Activated naive CD4-positive, alpha-beta T cell treated with Interleukin-2 at 50 U/mL for 16 hours (primary cell): ENCODE measurements at regions not wholly inside any gene's neighbourhood (a gene's known extent, or its start where the extent isn't known, plus 50 kb on each side); places are given as distances from the start of the nearest gene placed in this dataset.

ENCODE experiments used
- DNase-seq: peaks from one replicate; pipeline ENCODE4 v3.0.0-alpha.2; 2020

DNA sequence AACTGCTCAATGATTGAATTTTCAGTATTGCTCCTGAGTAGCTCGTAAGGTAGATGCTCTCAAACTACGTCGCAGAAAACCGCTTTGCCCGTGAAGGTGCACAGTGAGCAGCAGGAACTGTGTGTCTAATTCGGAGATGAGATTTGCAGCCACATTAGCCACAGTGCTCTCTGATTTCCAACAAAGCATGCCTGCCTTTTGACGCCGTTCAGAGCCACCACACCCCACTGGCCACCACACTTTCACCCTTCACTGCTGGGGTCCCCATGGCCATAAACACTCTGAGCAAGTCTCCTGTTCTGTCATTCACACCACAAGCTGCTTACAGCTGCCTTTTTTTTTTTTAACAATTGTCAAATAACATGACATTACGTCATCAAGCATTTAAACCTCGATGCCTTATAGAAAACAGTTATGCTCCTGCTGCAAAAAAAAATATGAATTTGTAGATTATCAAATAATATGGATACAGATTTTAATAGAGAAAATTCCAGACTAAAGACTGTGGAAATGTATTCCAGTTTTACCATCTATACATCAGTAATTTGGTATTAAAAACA, 578.8 kb upstream of the PFKP start:
- no peak for DNase-seq

DNA sequence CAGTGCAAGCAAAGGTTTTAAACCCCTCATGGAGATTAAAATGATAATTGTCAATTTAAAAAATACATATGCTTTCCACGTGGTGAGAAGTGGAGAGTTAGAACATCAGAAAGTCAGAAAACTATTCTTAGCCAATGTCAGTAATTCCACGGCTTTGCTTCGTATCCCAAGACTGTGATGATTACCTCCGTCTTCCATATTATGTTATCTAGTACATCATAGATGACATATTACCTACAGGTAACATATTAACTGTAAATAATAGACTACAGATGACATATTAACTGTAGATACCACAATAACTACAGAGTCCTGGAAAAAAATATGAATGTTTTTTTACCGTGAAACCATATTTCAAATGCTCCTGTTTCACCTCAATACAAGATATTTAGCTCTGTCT, 579.4 kb upstream of the PFKP start:
- DNase-seq: no peak

DNA sequence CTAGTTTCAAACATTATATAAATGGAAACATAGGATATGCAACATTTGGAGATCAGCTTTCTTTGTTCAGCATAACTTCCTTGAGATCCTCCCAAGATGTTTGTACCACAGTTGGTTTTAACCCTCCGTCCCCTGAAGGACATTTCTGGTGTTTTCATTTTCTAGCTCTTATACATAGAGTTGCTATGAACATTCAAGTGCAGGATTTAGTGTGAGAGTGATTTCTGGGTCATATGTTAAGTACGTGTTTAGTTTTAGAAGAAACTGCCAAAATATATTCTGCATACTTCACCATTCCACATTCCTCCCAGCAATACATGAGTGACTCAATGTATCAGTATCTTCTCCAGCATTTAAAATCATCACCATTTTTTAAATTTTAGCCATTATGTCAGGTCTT, 588.7 kb upstream of the PFKP start:
- DNase-seq: no peak

DNA sequence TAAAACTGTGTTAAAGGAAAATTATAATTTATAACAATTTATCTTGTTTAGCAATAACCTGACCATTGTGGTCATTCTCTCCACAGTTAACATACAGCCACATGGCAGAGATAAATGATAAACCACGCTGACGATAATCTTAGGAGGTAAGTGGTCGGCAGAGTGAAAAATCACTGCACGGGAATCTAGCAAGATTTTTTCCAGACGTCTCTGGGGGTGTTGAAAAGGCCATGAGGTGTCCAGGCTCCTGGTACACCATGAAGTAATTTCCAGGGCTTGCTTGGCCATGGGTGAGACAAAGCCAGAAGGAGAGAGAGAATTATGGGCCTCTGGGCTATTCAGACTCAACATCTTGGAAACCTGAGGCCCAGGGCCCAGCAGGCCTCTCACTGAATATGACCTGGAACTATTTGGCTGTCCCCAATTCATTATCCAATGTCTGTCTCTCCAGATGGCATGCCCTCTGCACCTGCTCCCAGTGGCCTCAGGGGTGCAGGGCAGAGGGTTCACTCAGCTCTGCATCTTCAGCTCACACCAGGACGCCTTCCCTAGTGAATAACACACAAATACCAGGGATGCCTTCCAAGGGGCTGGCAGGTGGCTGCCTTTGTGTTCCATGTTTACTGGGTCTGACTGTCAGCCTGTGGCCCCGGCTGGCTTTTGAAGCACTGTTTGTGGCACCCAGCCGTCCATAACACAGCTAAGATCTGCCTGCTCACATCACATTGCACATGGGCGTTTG, 590.4 kb upstream of the PFKP start:
- no peak for DNase-seq

DNA sequence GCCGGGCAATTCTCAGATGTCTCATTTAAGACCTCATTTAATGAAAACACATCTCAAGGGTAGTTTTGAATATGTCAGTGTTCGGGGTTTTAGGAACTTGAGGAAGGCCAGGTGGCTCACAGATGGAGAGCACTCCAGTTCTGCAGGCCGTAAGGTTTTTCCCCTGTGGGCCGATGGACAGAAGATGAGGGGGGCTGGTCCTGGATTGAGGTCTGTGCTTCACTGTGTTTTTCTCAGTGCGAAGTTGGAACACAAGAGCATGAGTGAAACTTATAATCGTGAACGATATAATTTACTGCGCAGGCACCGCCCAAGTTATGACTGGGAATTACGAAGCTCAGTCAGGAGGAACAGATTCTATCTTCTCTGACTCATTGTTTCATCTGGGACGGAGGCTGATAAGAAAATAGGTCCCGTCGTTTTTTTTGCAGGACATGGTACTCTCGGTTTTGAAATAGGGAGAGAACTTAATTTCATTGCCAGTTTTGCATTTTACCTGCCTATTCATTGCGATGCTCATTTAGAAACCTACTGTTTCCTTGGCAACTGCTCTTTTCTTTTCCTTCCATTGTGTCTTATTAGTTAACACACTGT, 591.0 kb upstream of the PFKP start:
- DNase-seq: no peak

DNA sequence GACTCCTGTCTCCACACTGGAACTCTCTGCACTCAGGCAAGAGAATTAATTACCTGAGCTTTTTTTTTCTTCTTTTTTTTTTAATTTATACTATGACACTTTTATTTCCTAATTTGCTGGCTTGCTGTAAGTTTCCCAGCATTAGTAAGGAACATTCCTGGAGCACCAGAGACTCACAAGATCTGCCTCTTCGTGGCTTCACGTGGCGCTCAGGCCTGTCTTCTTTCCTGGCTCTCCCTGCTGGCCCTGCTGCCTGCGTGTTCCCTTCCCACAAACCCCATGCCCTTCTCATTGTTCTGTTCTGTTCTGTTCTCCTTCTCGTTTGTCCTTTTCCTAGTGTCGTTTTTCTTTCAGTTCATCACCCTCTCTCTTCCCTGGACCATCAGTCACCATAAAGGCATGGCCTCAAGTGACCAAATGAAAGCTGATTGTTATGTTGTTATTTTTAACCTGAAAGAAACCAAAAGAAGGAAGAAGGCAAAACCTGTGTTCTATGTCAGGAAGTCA, 591.6 kb upstream of the PFKP start:
- DNase-seq: no peak

DNA sequence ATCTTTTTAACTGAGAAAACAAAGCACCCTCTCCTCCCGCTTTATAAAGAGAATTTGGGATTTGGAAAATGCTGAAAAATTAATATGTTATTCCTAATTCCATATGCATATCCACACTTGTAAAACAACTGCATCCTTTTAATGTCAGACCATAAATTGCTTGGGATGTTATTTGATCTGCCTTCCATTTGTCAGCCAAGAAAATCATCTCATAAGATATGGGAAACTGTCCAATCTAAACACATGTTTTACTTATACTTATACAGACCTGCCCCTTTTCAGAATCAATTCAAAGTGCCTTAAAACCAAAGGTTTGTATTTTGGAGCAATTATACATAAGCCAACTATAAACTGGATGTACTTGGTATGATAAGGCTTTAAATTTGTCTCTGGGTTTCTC, 595.5 kb upstream of the PFKP start:
- no peak for DNase-seq

DNA sequence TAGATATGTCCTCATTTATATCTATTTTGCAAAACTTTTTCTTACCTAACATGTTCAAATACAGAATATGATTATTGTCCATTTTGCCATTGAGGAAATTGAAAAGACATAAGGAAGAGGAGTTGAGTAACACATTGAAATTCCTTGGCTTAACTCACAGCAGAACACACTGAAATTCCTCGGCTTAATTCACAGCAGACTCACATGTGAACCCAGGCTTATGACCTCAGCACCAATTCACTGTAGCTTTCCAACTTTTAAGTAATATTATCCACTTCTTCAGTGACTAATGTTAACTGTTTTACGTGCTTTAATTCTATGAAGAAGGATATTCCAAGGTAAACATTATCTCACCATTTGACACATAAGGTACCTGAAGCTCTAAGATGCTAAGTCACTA, 597.5 kb upstream of the PFKP start:
- DNase-seq: no peak

DNA sequence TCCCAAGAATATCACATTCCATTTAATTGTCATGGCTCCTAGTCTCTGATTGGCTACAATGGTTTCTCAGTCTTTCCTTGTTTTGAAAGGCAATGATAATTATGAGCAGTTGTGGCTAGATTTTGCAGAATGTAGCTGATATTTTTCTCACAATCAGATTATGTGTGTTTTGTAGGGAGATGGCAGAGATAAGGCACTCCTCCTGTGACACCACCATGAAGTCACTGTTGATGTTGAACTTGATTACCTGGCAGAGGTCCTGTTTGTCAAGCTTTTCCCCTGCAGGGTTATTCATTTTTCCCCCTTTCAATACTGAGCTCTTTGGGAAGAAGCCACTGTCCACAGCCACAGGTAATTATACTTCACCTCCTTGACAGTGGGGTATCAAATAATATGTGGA, 602.9 kb upstream of the PFKP start:
- DNase-seq: no peak

DNA sequence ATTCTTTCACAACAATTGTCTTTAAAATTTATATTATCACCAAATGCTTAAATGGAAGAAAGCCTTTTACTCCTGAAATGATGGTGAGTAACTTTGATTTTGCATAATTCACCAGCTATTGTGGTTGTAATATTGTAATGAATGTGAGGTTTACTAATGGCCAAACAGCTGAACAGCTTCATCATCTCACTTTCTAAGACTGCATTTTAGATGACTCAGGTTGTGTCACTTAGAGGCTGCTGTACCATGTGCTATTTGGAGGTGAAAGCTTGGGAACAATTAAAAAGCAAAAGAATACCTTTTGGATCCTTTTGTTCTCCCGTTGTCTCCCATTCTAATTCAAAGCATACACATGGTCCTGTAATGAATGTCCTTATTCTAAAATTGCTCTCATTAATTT, 604.0 kb upstream of the PFKP start:
- no peak for DNase-seq

DNA sequence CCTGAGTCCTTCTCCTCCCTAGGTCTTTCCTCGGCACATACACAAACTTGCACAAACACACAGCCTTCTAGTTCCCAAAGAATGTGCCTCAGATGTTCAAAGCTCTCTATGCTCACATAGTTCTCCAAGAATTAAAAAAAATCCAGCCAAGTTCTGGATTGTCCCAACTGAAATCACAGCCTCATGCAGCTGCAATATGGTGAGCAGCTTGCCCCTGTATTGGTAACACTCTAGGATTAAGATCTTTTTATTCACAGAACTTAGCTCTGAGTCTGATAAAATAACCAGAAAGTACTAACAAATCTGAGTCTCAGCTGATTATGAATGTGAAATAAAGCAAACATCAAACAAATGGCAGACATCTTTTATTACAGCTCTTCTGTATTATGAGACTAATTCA, 604.8 kb upstream of the PFKP start:
- no peak for DNase-seq

DNA sequence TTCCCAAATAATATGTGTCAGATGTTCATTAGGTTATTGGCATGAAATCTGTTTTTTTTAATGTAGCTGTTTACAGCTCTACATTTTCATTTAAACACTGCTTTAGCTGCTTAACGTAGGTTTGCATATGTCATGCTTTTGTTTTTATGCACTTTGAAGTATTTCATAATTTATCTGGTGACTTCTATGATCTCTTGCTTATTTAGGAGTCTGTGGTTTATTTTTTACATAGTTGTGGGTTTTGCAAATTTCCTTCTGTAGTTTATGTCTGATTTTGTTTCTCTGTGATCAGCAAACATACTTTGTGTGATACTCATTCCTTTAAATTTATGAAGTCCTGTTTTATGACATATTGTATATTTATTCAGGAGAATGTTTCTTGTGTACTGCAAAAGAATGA, 606.5 kb upstream of the PFKP start:
- no peak for DNase-seq

DNA sequence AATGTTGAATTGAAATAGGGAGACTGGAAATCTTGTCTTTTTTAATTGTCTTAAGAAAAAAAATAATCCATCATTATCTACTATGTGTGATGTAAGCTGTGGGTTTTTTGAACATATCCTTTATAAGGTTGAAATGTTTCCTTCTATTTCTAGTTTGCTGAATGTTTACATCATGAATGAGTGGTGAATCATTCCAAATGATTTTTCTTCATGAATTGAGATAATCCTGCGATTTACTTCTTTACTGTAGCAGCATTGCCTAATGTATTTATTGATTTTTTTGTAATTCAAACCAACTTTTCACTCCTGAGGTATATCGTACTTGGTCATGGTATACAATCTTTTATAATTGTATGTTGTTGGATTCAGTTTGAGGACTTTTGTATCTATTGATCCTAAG, 607.6 kb upstream of the PFKP start:
- no peak for DNase-seq

DNA sequence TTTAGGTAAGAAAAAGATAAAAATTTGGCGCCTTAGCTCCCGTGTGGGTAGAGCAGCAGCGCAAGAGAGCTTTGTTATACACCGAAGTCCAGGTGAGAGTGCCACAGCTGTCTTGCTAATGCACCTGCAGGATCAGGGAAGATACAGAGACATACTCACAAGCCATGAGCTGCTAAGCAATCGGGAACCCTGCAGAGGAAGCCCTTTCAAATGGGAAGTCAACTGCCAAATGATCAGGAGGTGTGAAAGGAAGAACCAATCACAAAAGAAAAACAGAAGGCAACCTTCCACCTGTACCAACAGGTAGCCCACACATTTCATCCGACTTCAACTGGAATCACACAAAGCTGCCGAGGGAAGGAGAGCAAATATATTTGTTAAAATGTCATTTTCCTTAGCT, 610.5 kb upstream of the PFKP start:
- DNase-seq: no peak

DNA sequence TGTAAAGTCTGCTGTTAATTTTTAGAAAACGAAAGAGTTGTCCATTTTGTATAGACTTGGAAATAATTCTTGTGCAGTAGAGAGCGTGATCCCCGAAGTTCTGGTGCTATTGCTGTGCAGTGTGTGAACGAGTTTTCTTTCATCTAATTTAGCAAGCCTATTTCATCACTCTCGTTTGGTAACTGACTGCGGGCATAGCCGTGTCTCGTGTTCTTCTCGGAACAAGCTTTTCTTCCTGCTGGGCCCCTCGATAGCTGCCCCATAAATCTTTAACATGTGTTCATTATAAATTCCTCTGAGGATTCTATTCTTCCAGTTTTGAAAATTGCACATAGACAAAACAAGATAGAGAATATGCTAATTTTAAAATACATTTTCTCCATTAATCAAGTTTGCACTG, 622.0 kb upstream of the PFKP start:
- DNase-seq: no peak

DNA sequence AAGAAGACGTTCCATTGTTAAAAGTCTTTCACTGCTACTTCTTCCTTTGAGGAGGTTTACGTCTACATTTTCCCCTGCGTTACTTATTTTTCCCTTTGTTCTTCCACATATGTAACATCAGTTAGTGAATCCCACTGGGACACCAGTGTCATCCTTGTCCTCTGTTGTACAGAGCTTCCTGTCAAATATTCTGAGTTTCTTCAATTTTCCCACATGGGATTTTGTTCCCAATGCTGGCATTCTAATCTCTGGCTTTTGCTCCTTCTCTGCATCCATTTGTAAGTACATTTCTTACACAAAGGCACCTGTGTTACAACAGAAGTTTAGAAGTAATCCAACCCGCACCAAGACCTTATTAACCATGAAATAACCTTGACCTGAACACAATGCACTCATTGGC, 627.4 kb upstream of the PFKP start:
- no peak for DNase-seq

DNA sequence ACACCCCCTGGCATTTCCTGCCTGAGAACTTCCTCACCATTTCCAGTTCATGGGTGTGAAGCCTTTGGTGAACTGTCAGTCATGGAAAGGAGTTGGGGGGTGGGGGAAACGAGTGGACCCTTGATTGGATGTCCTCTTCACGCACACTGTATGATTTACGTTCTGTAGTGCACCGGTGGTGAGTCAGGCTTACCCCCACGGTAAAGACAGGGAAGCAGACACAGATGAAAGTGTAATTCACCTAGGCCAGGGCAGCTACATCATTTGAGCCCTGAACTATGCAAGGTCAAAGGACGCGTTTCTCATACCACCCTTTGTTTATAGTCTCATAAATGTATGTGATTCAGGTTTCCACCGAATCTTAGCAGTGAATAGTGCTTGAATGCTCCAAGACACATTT, 628.3 kb upstream of the PFKP start:
- no peak for DNase-seq

DNA sequence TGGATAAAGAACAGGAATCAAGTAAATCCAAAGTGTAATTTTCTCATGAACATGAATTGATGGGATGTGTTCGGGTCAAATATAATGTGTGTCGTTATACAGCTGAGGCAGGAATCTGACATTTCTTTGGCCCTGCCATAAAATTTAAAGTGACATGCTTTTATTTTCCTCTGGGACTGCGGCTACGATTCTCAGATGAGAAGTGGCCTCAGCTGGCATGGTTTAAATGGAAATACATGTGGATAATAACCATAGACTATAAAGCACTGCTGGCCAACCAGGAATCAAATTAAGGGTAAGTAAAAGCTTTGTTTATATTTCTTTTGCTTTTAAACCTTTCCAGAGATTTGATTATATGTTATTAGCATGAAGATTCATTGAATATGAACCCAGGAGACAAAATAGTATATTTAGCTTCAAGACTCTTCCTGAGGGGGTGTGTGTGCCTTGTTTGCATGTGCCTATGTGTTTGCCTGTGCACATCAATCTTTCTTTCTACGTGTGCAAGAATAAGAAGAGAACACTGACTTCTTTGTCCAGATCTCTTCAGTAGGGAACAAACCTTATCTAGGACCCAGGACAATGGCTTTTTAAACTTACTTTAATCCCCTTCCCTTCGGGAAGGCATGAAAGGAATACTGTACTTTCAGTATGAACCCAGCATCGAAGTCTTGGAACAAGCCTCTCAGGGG, 629.0 kb upstream of the PFKP start:
- DNase-seq: no peak

DNA sequence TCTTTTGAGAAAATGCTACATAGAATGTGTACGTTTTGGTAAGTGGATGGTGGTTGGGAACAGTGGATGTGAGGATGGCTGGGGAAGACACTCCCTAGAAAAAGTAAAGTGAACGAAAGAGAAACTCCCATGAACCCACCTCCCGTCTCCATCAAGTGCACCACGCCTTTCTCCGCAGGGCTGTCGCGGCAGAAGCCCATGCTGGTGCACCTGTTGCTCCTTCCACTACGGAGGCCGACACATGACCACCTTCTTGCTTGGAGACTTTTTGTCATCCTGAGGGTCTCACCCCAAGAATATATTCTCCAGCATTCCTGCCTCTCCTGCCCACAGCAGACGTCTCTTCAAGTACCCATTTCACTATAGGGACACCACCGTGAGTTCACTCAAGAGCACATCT, 630.4 kb upstream of the PFKP start:
- DNase-seq: no peak

DNA sequence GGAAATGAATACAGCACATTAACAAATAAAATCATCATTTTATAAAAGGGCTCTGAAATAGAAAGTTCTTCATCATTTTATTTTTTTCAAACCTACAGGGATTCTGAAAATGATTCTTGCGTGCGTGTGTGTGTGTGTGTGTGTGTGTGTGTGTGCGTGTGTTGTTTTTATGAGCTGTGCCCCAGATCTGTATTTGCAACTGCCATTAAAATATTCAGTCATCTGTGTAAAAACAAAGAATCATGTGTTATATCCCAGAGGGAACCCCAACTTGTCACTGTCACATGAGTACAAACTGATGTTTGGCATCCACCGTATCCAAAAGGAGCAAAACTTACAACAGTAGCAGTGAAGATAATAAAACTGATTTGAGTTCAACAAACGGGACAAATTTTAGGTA, 635.4 kb upstream of the PFKP start:
- DNase-seq: no peak

DNA sequence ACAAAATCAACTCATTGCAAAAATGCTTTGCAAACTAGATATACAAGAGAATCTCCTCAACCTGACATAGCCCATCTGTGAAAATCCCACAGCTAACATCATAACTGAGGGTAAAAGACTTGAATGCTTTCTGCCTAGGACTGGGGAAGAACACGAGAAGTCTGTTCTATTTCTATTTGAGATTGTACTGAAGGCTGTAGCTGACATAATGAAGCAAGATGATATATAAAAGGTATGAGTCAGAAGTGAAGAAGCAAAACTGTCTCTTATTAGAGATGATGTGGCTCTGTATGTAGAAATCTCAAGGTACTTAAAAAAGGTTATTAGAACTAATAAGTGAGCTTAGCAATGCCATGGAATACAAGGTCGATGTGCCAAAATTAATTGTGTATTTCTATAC, 639.9 kb upstream of the PFKP start:
- DNase-seq: no peak

DNA sequence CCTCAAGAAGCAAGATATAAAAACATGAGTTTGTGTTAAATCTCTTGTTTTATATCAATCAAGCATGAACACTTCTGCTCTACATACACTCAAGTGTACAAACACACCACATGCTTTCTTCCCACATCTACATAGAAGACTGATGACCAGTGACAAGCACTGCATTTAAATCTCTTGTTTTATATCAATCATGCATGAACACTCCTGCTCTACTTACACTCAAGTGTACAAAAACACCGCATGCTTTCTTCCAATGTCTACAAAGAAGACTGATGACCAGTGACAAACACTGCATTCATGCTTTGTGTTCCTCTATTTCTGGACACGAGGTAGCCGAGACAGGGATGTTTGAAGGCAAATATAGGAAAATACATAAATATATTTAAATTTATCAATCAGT, 642.0 kb upstream of the PFKP start:
- DNase-seq: no peak

DNA sequence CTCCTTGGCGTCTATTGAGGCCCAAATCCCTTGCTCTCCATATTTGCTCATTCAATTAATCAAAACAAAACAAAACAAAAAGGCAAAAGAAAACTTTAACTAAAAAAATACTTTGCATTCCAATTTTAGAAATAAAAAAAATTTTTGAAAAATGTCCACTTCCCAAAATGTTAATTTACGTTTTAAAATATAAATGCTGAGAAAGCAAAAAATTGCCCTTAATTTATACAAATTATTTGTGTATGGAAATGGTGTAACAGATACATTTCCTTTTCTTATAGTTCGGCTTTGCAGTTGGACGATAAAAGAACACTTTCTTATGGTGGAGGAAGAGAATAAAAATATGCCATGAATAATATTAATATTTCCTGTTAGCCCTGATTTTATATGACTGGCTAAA, 652.8 kb upstream of the PFKP start:
- no peak for DNase-seq

DNA sequence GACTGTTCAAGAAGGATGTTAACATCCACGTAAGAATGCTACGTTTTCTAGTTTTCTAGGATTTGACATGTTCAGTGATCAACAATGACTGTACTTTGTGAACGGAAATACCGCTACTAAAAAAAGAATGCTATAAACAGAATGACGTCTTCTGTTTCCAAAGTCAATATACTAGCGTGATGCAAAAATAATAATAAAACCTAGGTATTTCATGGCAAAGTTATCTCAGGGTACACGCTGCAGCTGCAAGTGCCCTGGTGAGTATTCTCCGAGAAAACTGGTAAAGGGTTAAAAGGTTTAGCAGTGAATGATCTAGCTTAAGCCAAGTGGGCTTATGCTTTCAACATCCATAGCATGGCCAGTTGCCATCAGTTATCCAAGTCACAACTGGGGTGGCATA, 653.3 kb upstream of the PFKP start:
- no peak for DNase-seq
